Upper lobe of left lung (tissue), 6 donors: ENCODE measurements at regions not wholly inside any gene's neighbourhood (a gene's known extent, or its start where the extent isn't known, plus 50 kb on each side); places are given as distances from the start of the nearest gene placed in this dataset.

Experiments
- ATAC-seq, 2 donors: fragments of 200-7000 bp; cut with Tn5 transposase; one replicate each; pipeline ENCODE4 v1.9.1; 2022; ENCODE audit warnings: mild to moderate bottlenecking in 2 of 2, moderate library complexity in 2 of 2; ENCODE audit not compliant: low FRiP score in 2 of 2
- DNase-seq, 2 donors: peaks; one replicate each; pipeline ENCODE4 v3.0.0-alpha.2; 2019 to 2020
- H3K27ac ChIP-seq, 4 donors: fragments of 200-600 bp; sonication (generic); one replicate each; pipeline ENCODE4 v1.5.1; 2016 to 2019
- H3K27me3 ChIP-seq, 4 donors: fragments of 200-600 bp; sonication (generic); one replicate each; pipeline ENCODE4 v1.5.1; 2017 to 2019
- H3K36me3 ChIP-seq, 4 donors: fragments of 200-600 bp; sonication (generic); one replicate each; pipeline ENCODE4 v1.5.1; 2016 to 2019
- H3K4me1 ChIP-seq, 4 donors: fragments of 200-600 bp; sonication (generic); one replicate each; pipeline ENCODE4 v1.5.1; 2018 to 2019
- H3K4me3 ChIP-seq, 4 donors: fragments of 200-600 bp; sonication (generic); one replicate each; pipeline ENCODE4 v1.5.1; 2017 to 2019; ENCODE audit warnings: mild to moderate bottlenecking in 2 of 4, moderate library complexity in 1 of 4
- H3K9me3 ChIP-seq, 4 donors: fragments of 200-600 bp; sonication (generic); one replicate each; pipeline ENCODE4 v1.5.1; 2018 to 2019
- CTCF ChIP-seq, 6 experiments: fragments of 450-650 bp in 4 of 6; fragments of 200-600 bp in 2 of 6; sonication (generic) in 2 of 6; IDR thresholded peaks; one replicate each; pipeline ENCODE4 v1.5.1; 2016 to 2019; ENCODE audit warnings: antibody characterized with exemption in 6 of 6
- EP300 ChIP-seq, 4 donors: sonication (generic); formaldehyde crosslinking; IDR thresholded peaks; one replicate each; pipeline ENCODE4 v1.5.1; 2017; ENCODE audit warnings: antibody characterized with exemption in 4 of 4, control low read depth in 2 of 4
- POLR2A ChIP-seq, 4 donors: fragments of 450-650 bp; IDR thresholded peaks; one replicate each; pipeline ENCODE4 v1.5.1; 2016 to 2017; ENCODE audit warnings: antibody characterized with exemption in 4 of 4, mild to moderate bottlenecking in 2 of 4
- POLR2AphosphoS5 ChIP-seq, 2 donors: sonication (generic); formaldehyde crosslinking; IDR thresholded peaks; one replicate each; pipeline ENCODE4 v1.5.1; 2017; ENCODE audit warnings: antibody characterized with exemption in 2 of 2
- WGBS, 2 donors: methylation state at CpG; one replicate each; pipeline ENCODE4 v1.1.5; 2017 to 2018; 5-methylcytosine and 5-hydroxymethylcytosine counted together
- donor health status: DM: no; HTN: no; CAD: no; lungs with moderate emphysema.
- donor health status: DM: no; HTN: yes; CAD: no; lungs with severe emphysema.

GRCh38 chr12:89858718-89859117, 150.1 kb upstream of the ATP2B1 start:
- no peaks in the 10 kb centered on the region for H3K9me3 ChIP-seq
- 79 to 92% methylated on average over 3 of the region's 3 CpGs for WGBS, 2 donors

GRCh38 chr12:89857652-89858274, 149.1 kb upstream of the ATP2B1 start:
- no peaks in the 10 kb centered on the region for H3K36me3 ChIP-seq
- peak in 1 of 2 donors; percentile 69 for ATAC-seq
- peaks cover 0 to 4% (median 2%) of the 10 kb centered on the region in 4 donors for H3K4me1 ChIP-seq
- H3K27me3 ChIP-seq: no peaks in the 10 kb centered on the region
- H3K27ac ChIP-seq: no peak overlapping the region
- no peak for TF ChIP-seq EP300 (IDR thresholded peaks at IDR 0.05)
- TF ChIP-seq POLR2AphosphoS5 (IDR thresholded peaks at IDR 0.05): no peak
- TF ChIP-seq POLR2A (IDR thresholded peaks at IDR 0.05): no peak
- TF ChIP-seq CTCF (IDR thresholded peaks at IDR 0.05): no peak
- WGBS, 2 donors: 80 to 82% methylated on average over 6 of the region's 6 CpGs
- no peak for DNase-seq
- H3K9me3 ChIP-seq: no peaks in the 10 kb centered on the region
- no peak overlapping the region for H3K4me3 ChIP-seq

More at GRCh38 chr12:89858718-89859117, 150.1 kb upstream of the ATP2B1 start:
- Histone ChIP-seq H3K27me3 (no peaks in the 10 kb centered on the region), H3K27ac (no peak overlapping the region), H3K36me3 (no peaks in the 10 kb centered on the region), H3K4me3 (no peak overlapping the region), H3K4me1 (peaks cover 0 to 11% (median 6%) of the 10 kb centered on the region in 4 donors)
- DNase-seq (no peak), ATAC-seq (no peak)
- TF ChIP-seq CTCF (IDR thresholded peaks at IDR 0.05): no peak
- TF ChIP-seq EP300 (IDR thresholded peaks at IDR 0.05): no peak
- no peak for TF ChIP-seq POLR2A (IDR thresholded peaks at IDR 0.05)
- no peak for TF ChIP-seq POLR2AphosphoS5 (IDR thresholded peaks at IDR 0.05)

GRCh38 chr12:89856431-89856830, 147.8 kb upstream of the ATP2B1 start:
- Histone ChIP-seq H3K4me3 (no peak overlapping the region), H3K27ac (no peak overlapping the region), H3K27me3 (no peaks in the 10 kb centered on the region), H3K36me3 (no peaks in the 10 kb centered on the region), H3K9me3 (no peaks in the 10 kb centered on the region), H3K4me1 (no peaks in the 10 kb centered on the region)
- DNase-seq (no peak), ATAC-seq (peak in 1 of 2 donors; percentile 76)
- TF ChIP-seq CTCF (IDR thresholded peaks at IDR 0.05): no peak
- no peak for TF ChIP-seq EP300 (IDR thresholded peaks at IDR 0.05)
- TF ChIP-seq POLR2AphosphoS5 (IDR thresholded peaks at IDR 0.05): no peak
- TF ChIP-seq POLR2A (IDR thresholded peaks at IDR 0.05): no peak
- WGBS, 2 donors: 54 to 71% methylated on average over 1 of the region's 1 CpG

GRCh38 chr12:89848732-89849131, 140.1 kb upstream of the ATP2B1 start:
- H3K9me3 ChIP-seq: no peaks in the 10 kb centered on the region
- TF ChIP-seq POLR2AphosphoS5 (IDR thresholded peaks at IDR 0.05) (no peak), POLR2A (IDR thresholded peaks at IDR 0.05) (no peak), EP300 (IDR thresholded peaks at IDR 0.05) (no peak), CTCF (IDR thresholded peaks at IDR 0.05) (no peak)
- no peak overlapping the region for H3K27ac ChIP-seq
- ATAC-seq (no peak), DNase-seq (peak in 1 of 2 donors; percentile 15)
- WGBS, 2 donors: 63 to 65% methylated on average over 8 of the region's 8 CpGs
- H3K4me3 ChIP-seq: no peak overlapping the region
- no peaks in the 10 kb centered on the region for H3K36me3 ChIP-seq
- H3K27me3 ChIP-seq: no peaks in the 10 kb centered on the region
- no peaks in the 10 kb centered on the region for H3K4me1 ChIP-seq

- no peaks in the 10 kb centered on the region for H3K36me3 ChIP-seq
- DNase-seq (no peak), ATAC-seq (peak in 1 of 2 donors; percentile 21)
- WGBS, 2 donors: 82 to 97% methylated on average over 2 of the region's 2 CpGs
- no peaks in the 10 kb centered on the region for H3K4me1 ChIP-seq
- H3K4me3 ChIP-seq: no peak overlapping the region
- H3K27ac ChIP-seq: no peak overlapping the region
- no peaks in the 10 kb centered on the region for H3K9me3 ChIP-seq
- H3K27me3 ChIP-seq: no peaks in the 10 kb centered on the region
- TF ChIP-seq EP300 (IDR thresholded peaks at IDR 0.05) (no peak), CTCF (IDR thresholded peaks at IDR 0.05) (no peak), POLR2AphosphoS5 (IDR thresholded peaks at IDR 0.05) (no peak), POLR2A (IDR thresholded peaks at IDR 0.05) (no peak)
Observed at GRCh38 chr12:89846473-89847055, 137.9 kb upstream of the ATP2B1 start.
